OCI-LY3 (cell line): ENCODE measurements at regions not wholly inside any gene's neighbourhood (a gene's known extent, or its start where the extent isn't known, plus 50 kb on each side); places are given as distances from the start of the nearest gene placed in this dataset.
A peak's percentile ranks its signal among the peaks of the same experiment; 100 is the strongest.

Source experiments
- H2AFZ ChIP-seq: fragments of 200-600, 300-600 bp; shearing (Covaris generic); 2 replicates; pipeline ENCODE4 v1.6.0; 2014; ENCODE audit warnings: antibody characterized with exemption, low read depth, low read length
- H3K27ac ChIP-seq: fragments of 200-600, 300-600 bp; sonication (generic); 2 replicates; pipeline ENCODE4 v1.5.1; 2014; ENCODE audit warnings: mild to moderate bottlenecking, low read length, moderate library complexity, mixed read lengths
- H3K27me3 ChIP-seq: fragments of 200-600, 300-600 bp; sonication (generic); 2 replicates; pipeline ENCODE4 v1.6.1; 2014; ENCODE audit warnings: low read depth, low read length, mixed read lengths
- H3K36me3 ChIP-seq: fragments of 200-600, 300-600 bp; sonication (generic); replicated peaks from 2 replicates; pipeline ENCODE3; 2014; ENCODE audit warnings: low read depth, low read length, mixed read lengths
- H3K4me1 ChIP-seq: fragments of 300-600, 200-600 bp; sonication (generic); 2 replicates; pipeline ENCODE4 v1.6.1; 2014; ENCODE audit warnings: low read length, mixed read lengths
- H3K4me2 ChIP-seq: fragments of 200-600, 300-600 bp; sonication (generic); 2 replicates; pipeline ENCODE4 v1.6.1; 2014; ENCODE audit warnings: low read length, mixed read lengths
- H3K4me3 ChIP-seq: fragments of 300-600, 200-600 bp; sonication (generic); 2 replicates; pipeline ENCODE4 v1.5.1; 2014; ENCODE audit warnings: antibody characterized with exemption, mild to moderate bottlenecking, low read length, moderate library complexity
- H3K79me2 ChIP-seq: fragments of 300-600, 200-600 bp; shearing (Covaris generic); 2 replicates; pipeline ENCODE4 v1.6.1; 2014; ENCODE audit warnings: mild to moderate bottlenecking, low read length, mixed read lengths
- H3K9ac ChIP-seq: fragments of 300-600, 200-600 bp; shearing (Covaris generic); 2 replicates; pipeline ENCODE4 v1.6.0; 2014; ENCODE audit warnings: mild to moderate bottlenecking, low read length, moderate library complexity
- H3K9me3 ChIP-seq: fragments of 200-600, 300-600 bp; shearing (Covaris generic); 2 replicates; pipeline ENCODE4 v1.6.1; 2014; ENCODE audit warnings: low read length, mixed read lengths; ENCODE audit not compliant: insufficient read depth
- H4K20me1 ChIP-seq: fragments of 200-600, 300-600 bp; sonication (generic); 2 replicates; pipeline ENCODE4 v1.6.1; 2016; ENCODE audit warnings: low read length, mixed read lengths; ENCODE audit not compliant: insufficient read depth
- CTCF ChIP-seq: fragments of 200-600, 300-600 bp; sonication (generic); IDR thresholded peaks from 2 replicates; pipeline ENCODE4 v1.5.1; 2014; ENCODE audit warnings: antibody characterized with exemption, low read length, low read depth
- EZH2phosphoT487 ChIP-seq: fragments of 200-600 bp; shearing (Covaris generic); IDR thresholded peaks from 2 replicates; pipeline ENCODE4 v1.6.1; 2018; ENCODE audit warnings: antibody characterized with exemption, mixed run types, low read depth

- Histone ChIP-seq H2AFZ (no peak overlapping the region), H3K27me3 (no peaks in the 10 kb centered on the region), H3K36me3 (no peaks in the 10 kb centered on the region), H3K4me1 (peaks cover 21% of the 10 kb centered on the region), H3K79me2 (no peaks in the 10 kb centered on the region), H3K9me3 (no peaks in the 10 kb centered on the region), H4K20me1 (no peaks in the 10 kb centered on the region), H3K27ac (peak overlapping the region; percentile 39), H3K4me2 (peak overlapping the region; percentile 73), H3K9ac (peak overlapping the region; percentile 23; the same call in 1 of the 2 replicates), H3K4me3 (peak overlapping the region; percentile 46)
- TF ChIP-seq CTCF, result no peak
- TF ChIP-seq EZH2phosphoT487, result no peak
Measured at GRCh38 chr3:140832883-140833282, 108.8 kb upstream of the SLC25A36 start.

GRCh38 chr3:140834266-140835037 is 107.2 kb upstream of the SLC25A36 start:
- Histone ChIP-seq H3K27ac (no peak overlapping the region), H4K20me1 (no peaks in the 10 kb centered on the region), H3K4me3 (no peak overlapping the region), H3K9ac (no peak overlapping the region), H3K27me3 (no peaks in the 10 kb centered on the region), H2AFZ (no peak overlapping the region), H3K36me3 (no peaks in the 10 kb centered on the region), H3K9me3 (no peaks in the 10 kb centered on the region), H3K79me2 (no peaks in the 10 kb centered on the region), H3K4me1 (peaks cover 18% of the 10 kb centered on the region), H3K4me2 (no peak overlapping the region)
- no peak for TF ChIP-seq EZH2phosphoT487
- TF ChIP-seq CTCF, result no peak

- no peaks in the 10 kb centered on the region for H3K9me3 ChIP-seq
- no peaks in the 10 kb centered on the region for H3K36me3 ChIP-seq
- peak overlapping the region; percentile 58 for H3K9ac ChIP-seq
- H3K79me2 ChIP-seq, result no peaks in the 10 kb centered on the region
- no peak for TF ChIP-seq EZH2phosphoT487
- TF ChIP-seq CTCF, result no peak
- H3K4me2 ChIP-seq, result peak overlapping the region; percentile 78
- H3K27me3 ChIP-seq, result no peaks in the 10 kb centered on the region
- H3K27ac ChIP-seq, result peak overlapping the region; percentile 87
- H4K20me1 ChIP-seq, result no peaks in the 10 kb centered on the region
- peak overlapping the region; percentile 46 for H3K4me3 ChIP-seq
- peaks cover 60% of the 10 kb centered on the region for H3K4me1 ChIP-seq
- peak overlapping the region; percentile 10; the same call in 1 of the 2 replicates for H2AFZ ChIP-seq
Measured at GRCh38 chr3:140842984-140843649, 98.5 kb upstream of the SLC25A36 start.

- Histone ChIP-seq H3K27me3 (no peaks in the 10 kb centered on the region), H3K79me2 (no peaks in the 10 kb centered on the region), H3K4me1 (peaks cover 65% of the 10 kb centered on the region), H3K36me3 (no peaks in the 10 kb centered on the region), H4K20me1 (no peaks in the 10 kb centered on the region), H3K9me3 (no peaks in the 10 kb centered on the region), H3K4me3 (peak overlapping the region; percentile 46), H3K9ac (peak overlapping the region; percentile 56), H3K4me2 (peak overlapping the region; percentile 78), H2AFZ (no peak overlapping the region), H3K27ac (peak overlapping the region; percentile 87)
- TF ChIP-seq EZH2phosphoT487 (no peak), CTCF (no peak)
Measured at GRCh38 chr3:140843656-140844055, 98.0 kb upstream of the SLC25A36 start.
